ENCODE measurements at regions not wholly inside any gene's neighbourhood (a gene's known extent, or its start where the extent isn't known, plus 50 kb on each side); places are given as distances from the start of the nearest gene placed in this dataset.

DNA sequence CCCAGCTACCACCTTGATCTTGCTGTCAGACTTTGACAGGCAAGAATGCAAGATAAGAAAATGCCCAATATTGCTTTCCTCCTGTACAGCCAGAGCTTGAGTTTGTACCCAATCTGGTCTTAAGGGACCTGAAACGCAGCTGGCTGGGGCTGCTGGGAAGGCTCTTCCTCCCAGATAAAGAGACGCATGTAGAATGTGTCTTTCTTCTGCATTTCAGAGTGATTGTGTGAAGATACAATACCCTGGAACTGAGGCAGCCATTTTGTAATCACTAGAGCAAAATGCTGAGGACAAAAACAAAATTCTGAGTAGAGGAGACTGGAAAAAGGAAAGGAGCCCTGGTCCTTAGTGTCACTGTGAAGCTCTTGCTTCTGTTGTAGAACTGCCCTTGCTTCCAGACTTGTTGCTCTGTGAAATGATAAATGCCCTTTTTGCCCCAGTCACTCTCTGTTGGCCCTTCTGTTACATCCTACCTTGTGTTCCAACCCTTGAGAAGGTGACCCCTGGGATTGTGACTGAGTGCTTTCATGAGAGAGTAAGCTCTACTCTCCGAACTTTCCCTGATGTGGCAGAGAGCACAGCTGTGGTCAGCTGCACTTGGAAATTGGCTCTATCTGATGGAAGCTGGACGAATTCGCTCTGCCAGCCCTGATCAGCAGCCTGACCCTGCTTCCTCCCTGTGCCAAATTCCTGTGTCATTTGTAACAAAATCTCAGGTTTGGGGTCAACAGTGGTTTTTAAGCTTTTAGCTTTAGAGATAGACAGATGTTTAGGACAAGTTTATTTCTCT, 137.4 kb upstream of the RBMS1 start:
- no peak for TF ChIP-seq EZH2 (IDR thresholded peaks at IDR 0.05; ENCODE audit: insufficient read depth, low read length)
- TF ChIP-seq CTCF (IDR thresholded peaks at IDR 0.05; ENCODE audit: insufficient read depth, low read depth, low read length): no peak

All from astrocyte (in vitro differentiated cells and primary cell).